Fibroblast of lung (primary cell): ENCODE measurements at regions not wholly inside any gene's neighbourhood (a gene's known extent, or its start where the extent isn't known, plus 50 kb on each side); places are given as distances from the start of the nearest gene placed in this dataset.

ENCODE experiments used
- EZH2 ChIP-seq: IDR thresholded peaks from 2 replicates; pipeline ENCODE4 v1.5.1; 2012; ENCODE audit warnings: low read length, control low read depth, mild to moderate bottlenecking; ENCODE audit errors: missing control alignments
- TF ChIP-seq, protein P1 (sequence below), 2 donors: IDR thresholded peaks in 1 of 2; conservative IDR thresholded peaks in 1 of 2; 1 replicate in 1 of 2; 2 replicates in 1 of 2; pipeline ENCODE4 v1.5.1; 2011 to 2012; ENCODE audit warnings: low read length in 2 of 2, control low read depth in 1 of 2, inconsistent platforms in 1 of 2, low read depth in 1 of 2, mild to moderate bottlenecking in 1 of 2

DNA sequence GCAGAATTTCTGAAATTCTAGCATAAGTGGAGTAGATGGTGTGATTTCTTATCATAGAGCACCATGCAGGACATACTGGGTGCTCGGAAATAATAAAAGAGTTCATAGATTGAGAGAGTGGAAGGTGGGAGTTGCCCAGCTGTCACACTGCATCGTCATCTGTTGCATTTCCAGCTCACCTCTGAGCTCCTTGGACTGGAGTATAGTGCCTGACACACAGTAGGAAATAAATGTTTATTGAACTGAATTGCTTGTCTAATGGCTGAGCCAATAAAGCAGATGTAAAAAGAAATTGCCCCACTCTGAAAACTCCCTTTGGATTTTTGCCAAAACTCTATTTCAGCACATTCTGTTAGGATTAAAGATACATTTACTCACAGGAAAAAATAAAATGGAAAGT, 108.9 kb upstream of the UBE2E1 start:
- TF ChIP-seq, protein P1, sequence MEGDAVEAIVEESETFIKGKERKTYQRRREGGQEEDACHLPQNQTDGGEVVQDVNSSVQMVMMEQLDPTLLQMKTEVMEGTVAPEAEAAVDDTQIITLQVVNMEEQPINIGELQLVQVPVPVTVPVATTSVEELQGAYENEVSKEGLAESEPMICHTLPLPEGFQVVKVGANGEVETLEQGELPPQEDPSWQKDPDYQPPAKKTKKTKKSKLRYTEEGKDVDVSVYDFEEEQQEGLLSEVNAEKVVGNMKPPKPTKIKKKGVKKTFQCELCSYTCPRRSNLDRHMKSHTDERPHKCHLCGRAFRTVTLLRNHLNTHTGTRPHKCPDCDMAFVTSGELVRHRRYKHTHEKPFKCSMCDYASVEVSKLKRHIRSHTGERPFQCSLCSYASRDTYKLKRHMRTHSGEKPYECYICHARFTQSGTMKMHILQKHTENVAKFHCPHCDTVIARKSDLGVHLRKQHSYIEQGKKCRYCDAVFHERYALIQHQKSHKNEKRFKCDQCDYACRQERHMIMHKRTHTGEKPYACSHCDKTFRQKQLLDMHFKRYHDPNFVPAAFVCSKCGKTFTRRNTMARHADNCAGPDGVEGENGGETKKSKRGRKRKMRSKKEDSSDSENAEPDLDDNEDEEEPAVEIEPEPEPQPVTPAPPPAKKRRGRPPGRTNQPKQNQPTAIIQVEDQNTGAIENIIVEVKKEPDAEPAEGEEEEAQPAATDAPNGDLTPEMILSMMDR (conservative IDR thresholded peaks at IDR 0.05 in 1 of 2, IDR thresholded peaks at IDR 0.05 in 1 of 2; ENCODE audit: low read depth in 1 of 2, low read length in 2 of 2) = no peak
- TF ChIP-seq EZH2 = no peak
